RKO (cell line): ENCODE measurements at regions not wholly inside any gene's neighbourhood (a gene's known extent, or its start where the extent isn't known, plus 50 kb on each side); places are given as distances from the start of the nearest gene placed in this dataset.
"Not testable (repeated sequence)": the region's sequence is repeated elsewhere in the genome, so short reads cannot be mapped to it uniquely, and the experiment has no call there.

ENCODE experiments used
- DNase-seq: peaks from one replicate; pipeline ENCODE4 v3.0.0-alpha.2; 2016; ENCODE audit warnings: low spot score

- DNase-seq: no peak
Measured at GRCh38 chr12:124706363-124706762, 139.0 kb upstream of the NCOR2 start.

GRCh38 chr12:124705545-124706138, 138.2 kb upstream of the NCOR2 start:
- DNase-seq: no peak

- no peak for DNase-seq
Measured at GRCh38 chr12:124704619-124705018, 137.2 kb upstream of the NCOR2 start.

GRCh38 chr12:124703856-124704255, 136.4 kb upstream of the NCOR2 start:
- DNase-seq: no peak

GRCh38 chr12:124702736-124703135, 135.3 kb upstream of the NCOR2 start:
- no peak for DNase-seq

- DNase-seq: no peak
Measured at GRCh38 chr12:124700810-124701592, 133.6 kb upstream of the NCOR2 start.

GRCh38 chr12:124699909-124700308, 132.5 kb upstream of the NCOR2 start:
- DNase-seq: no peak

- no peak for DNase-seq
Measured at GRCh38 chr12:124698998-124699305, 131.5 kb upstream of the NCOR2 start.

- DNase-seq: no peak
Measured at GRCh38 chr12:124698211-124698997, 131.0 kb upstream of the NCOR2 start.

- DNase-seq: not testable (repeated sequence)
Measured at GRCh38 chr12:124697722-124698121, 130.3 kb upstream of the NCOR2 start.

GRCh38 chr12:124696693-124697476, 129.5 kb upstream of the NCOR2 start:
- DNase-seq: no peak

GRCh38 chr12:124695861-124696260, 128.4 kb upstream of the NCOR2 start:
- DNase-seq: no peak

GRCh38 chr12:124694846-124695497, 127.6 kb upstream of the NCOR2 start:
- peak; percentile 35 for DNase-seq

- no peak for DNase-seq
Measured at GRCh38 chr12:124694250-124694649, 126.8 kb upstream of the NCOR2 start.

- DNase-seq: no peak
Measured at GRCh38 chr12:124693111-124693723, 125.8 kb upstream of the NCOR2 start.

- no peak for DNase-seq
Measured at GRCh38 chr12:124692443-124692842, 125.0 kb upstream of the NCOR2 start.

- DNase-seq: no peak
Measured at GRCh38 chr12:124691429-124691828, 124.0 kb upstream of the NCOR2 start.

- no peak for DNase-seq
Measured at GRCh38 chr12:124689631-124690030, 122.2 kb upstream of the NCOR2 start.

GRCh38 chr12:124688356-124688992, 121.1 kb upstream of the NCOR2 start:
- DNase-seq: no peak

GRCh38 chr12:124687917-124688316, 120.5 kb upstream of the NCOR2 start:
- DNase-seq: no peak
